SK-N-SH treated with all-trans-retinoic acid at 6 μM for 48 hours (cell line): ENCODE measurements at regions not wholly inside any gene's neighbourhood (a gene's known extent, or its start where the extent isn't known, plus 50 kb on each side); places are given as distances from the start of the nearest gene placed in this dataset.

ENCODE experiments used
- ATAC-seq: fragments of 200-7000 bp; cut with Tn5 transposase; 3 replicates; pipeline ENCODE4 v1.9.1; 2020; ENCODE audit warnings: mild to moderate bottlenecking, moderate library complexity
- ARNTL ChIP-seq: fragments of 450-650 bp; formaldehyde crosslinking; IDR thresholded peaks from 2 replicates; pipeline ENCODE4 v1.5.0; 2020; ENCODE audit warnings: low read depth, mild to moderate bottlenecking, moderate library complexity, borderline replicate concordance
- BACH2 ChIP-seq: fragments of 250-450 bp; sonication (Bioruptor Pico); IDR thresholded peaks from 2 replicates; pipeline ENCODE4 v1.9.0; 2021; ENCODE audit warnings: mild to moderate bottlenecking, borderline replicate concordance
- CREB5 ChIP-seq: fragments of 250-450 bp; sonication (Bioruptor Pico); IDR thresholded peaks from 2 replicates; pipeline ENCODE4 v1.5.1; 2020; ENCODE audit warnings: low read depth, mild to moderate bottlenecking, moderate library complexity
- CSDC2 ChIP-seq: fragments of 250-450 bp; sonication (Bioruptor Pico); IDR thresholded peaks from 2 replicates; pipeline ENCODE4 v1.5.0; 2020; ENCODE audit warnings: mild to moderate bottlenecking, moderate library complexity
- ESRRG ChIP-seq: fragments of 250-450 bp; sonication (Bioruptor Pico); IDR thresholded peaks from 2 replicates; pipeline ENCODE4 v1.6.1; 2021; ENCODE audit warnings: mild to moderate bottlenecking
- GLIS3 ChIP-seq: fragments of 250-450 bp; sonication (Bioruptor Pico); IDR thresholded peaks from 2 replicates; pipeline ENCODE4 v1.5.0; 2020; ENCODE audit warnings: mild to moderate bottlenecking, moderate library complexity
- ISL1 ChIP-seq: fragments of 250-450 bp; sonication (Bioruptor Pico); IDR thresholded peaks from 2 replicates; pipeline ENCODE4 v2.1.2; 2022; ENCODE audit warnings: mild to moderate bottlenecking, moderate library complexity
- OSR1 ChIP-seq: fragments of 250-450 bp; sonication (Bioruptor Pico); IDR thresholded peaks from 2 replicates; pipeline ENCODE4 v1.8.0; 2022; ENCODE audit warnings: moderate library complexity, mild to moderate bottlenecking, inconsistent platforms
- POU6F1 ChIP-seq: fragments of 250-450 bp; sonication (Bioruptor Pico); IDR thresholded peaks from 2 replicates; pipeline ENCODE4 v1.8.0; 2021; ENCODE audit warnings: low read depth, mild to moderate bottlenecking, moderate library complexity, borderline replicate concordance
- RARB ChIP-seq: fragments of 250-450 bp; sonication (Bioruptor Pico); IDR thresholded peaks from 2 replicates; pipeline ENCODE4 v1.8.0; 2021; ENCODE audit warnings: mild to moderate bottlenecking, moderate library complexity
- SNAI2 ChIP-seq: fragments of 250-450 bp; sonication (Bioruptor Pico); IDR thresholded peaks from 2 replicates; pipeline ENCODE4 v1.5.0; 2020; ENCODE audit warnings: mild to moderate bottlenecking, moderate library complexity
- TCF4 ChIP-seq: fragments of 250-450 bp; sonication (Bioruptor Pico); IDR thresholded peaks from 2 replicates; pipeline ENCODE4 v1.8.0; 2021; ENCODE audit warnings: mild to moderate bottlenecking, moderate library complexity, borderline replicate concordance
- TOX ChIP-seq: fragments of 250-450 bp; sonication (Bioruptor Pico); IDR thresholded peaks from 2 replicates; pipeline ENCODE4 v1.8.0; 2021; ENCODE audit warnings: mild to moderate bottlenecking, moderate library complexity, borderline replicate concordance
- ZFP3 ChIP-seq: fragments of 250-450 bp; sonication (Bioruptor Pico); IDR thresholded peaks from 2 replicates; pipeline ENCODE4 v1.5.0; 2020; ENCODE audit warnings: mild to moderate bottlenecking, moderate library complexity
- ZFP30 ChIP-seq: fragments of 450-650 bp; formaldehyde crosslinking; IDR thresholded peaks from 2 replicates; pipeline ENCODE4 v1.5.0; 2022; ENCODE audit warnings: mild to moderate bottlenecking, moderate library complexity
- ZNF565 ChIP-seq: fragments of 450-650 bp; formaldehyde crosslinking; conservative IDR thresholded peaks from 2 replicates; pipeline ENCODE4 v1.5.0; 2020; ENCODE audit warnings: low read depth, mild to moderate bottlenecking, moderate library complexity
- ZNF70 ChIP-seq: fragments of 450-650 bp; formaldehyde crosslinking; IDR thresholded peaks from 2 replicates; pipeline ENCODE4 v1.5.0; 2020; ENCODE audit warnings: mild to moderate bottlenecking, moderate library complexity
- ZNF8 ChIP-seq: fragments of 450-650 bp; formaldehyde crosslinking; IDR thresholded peaks from 2 replicates; pipeline ENCODE4 v1.5.0; 2020; ENCODE audit warnings: mild to moderate bottlenecking, moderate library complexity
- TF ChIP-seq, protein P1 (sequence below): fragments of 250-450 bp; sonication (Bioruptor Pico); IDR thresholded peaks from 2 replicates; pipeline ENCODE4 v1.5.1; 2021; ENCODE audit warnings: mild to moderate bottlenecking, moderate library complexity

- TF ChIP-seq GLIS3: no peak
- no peak for TF ChIP-seq ISL1 (CRISPR knock-in tag)
- TF ChIP-seq ARNTL (CRISPR knock-in tag): no peak
- ATAC-seq: peak; percentile 70
Measured at GRCh38 chr10:4074545-4075407, 289.8 kb upstream of the KLF6 start.

GRCh38 chr10:4073912-4074311 is 288.9 kb upstream of the KLF6 start:
- 0 out of 3 replicates have a peak, but pooled peaks have one; percentile 21 for ATAC-seq
- no peak for TF ChIP-seq ESRRG (CRISPR knock-in tag)
- TF ChIP-seq RARB (CRISPR knock-in tag): no peak
- TF ChIP-seq TCF4 (CRISPR knock-in tag): no peak
- no peak for TF ChIP-seq TOX (CRISPR knock-in tag)
- TF ChIP-seq, protein P1, sequence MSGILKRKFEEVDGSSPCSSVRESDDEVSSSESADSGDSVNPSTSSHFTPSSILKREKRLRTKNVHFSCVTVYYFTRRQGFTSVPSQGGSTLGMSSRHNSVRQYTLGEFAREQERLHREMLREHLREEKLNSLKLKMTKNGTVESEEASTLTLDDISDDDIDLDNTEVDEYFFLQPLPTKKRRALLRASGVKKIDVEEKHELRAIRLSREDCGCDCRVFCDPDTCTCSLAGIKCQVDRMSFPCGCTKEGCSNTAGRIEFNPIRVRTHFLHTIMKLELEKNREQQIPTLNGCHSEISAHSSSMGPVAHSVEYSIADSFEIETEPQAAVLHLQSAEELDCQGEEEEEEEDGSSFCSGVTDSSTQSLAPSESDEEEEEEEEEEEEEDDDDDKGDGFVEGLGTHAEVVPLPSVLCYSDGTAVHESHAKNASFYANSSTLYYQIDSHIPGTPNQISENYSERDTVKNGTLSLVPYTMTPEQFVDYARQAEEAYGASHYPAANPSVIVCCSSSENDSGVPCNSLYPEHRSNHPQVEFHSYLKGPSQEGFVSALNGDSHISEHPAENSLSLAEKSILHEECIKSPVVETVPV (CRISPR knock-in tag): no peak
- no peak for TF ChIP-seq GLIS3
- TF ChIP-seq CREB5 (CRISPR knock-in tag): no peak
- TF ChIP-seq ZFP30 (CRISPR knock-in tag): no peak
- TF ChIP-seq, all 23 proteins: peak for 0

DNA sequence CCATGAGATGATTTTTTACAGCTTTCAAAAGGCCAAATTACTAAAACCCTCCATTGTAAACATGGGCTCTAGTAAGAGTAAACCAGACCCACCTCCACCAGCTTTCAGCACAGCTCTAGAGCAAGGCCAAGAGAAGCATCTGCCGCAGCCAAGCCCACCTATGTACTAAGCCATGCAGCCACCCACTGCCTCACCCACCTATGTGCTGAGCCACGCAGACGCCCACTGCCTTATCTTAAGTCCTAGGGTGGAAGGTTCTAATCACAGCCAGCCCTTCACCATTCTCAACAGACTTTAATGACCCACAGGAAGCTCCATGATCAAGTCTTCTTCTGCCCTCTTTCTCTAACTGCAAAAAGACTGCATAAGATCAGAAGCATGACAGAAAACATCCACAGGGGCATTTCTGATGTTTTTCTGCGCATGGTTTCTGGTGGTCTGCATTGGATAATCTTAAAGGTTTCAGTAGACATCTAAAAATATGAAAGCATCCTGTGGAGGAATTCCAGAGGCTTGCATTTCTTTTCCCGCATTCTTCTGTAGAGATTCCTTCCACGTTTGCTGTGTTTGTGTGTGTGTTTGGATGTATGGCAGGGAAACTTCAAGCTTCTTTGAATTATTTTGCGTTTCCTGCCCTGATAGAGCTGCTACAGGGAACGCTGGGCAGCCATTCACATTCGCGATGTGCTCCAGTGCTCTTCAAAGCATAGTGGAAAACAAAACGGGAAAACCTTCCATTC is 286.1 kb upstream of the KLF6 start:
- no peak for TF ChIP-seq ARNTL (CRISPR knock-in tag)
- TF ChIP-seq OSR1 (CRISPR knock-in tag): no peak
- no peak for TF ChIP-seq POU6F1 (CRISPR knock-in tag)
- TF ChIP-seq, protein P1 (CRISPR knock-in tag): no peak
- TF ChIP-seq ZNF70 (CRISPR knock-in tag): no peak
- TF ChIP-seq ZNF8: no peak
- no peak for TF ChIP-seq CSDC2 (CRISPR knock-in tag)
- TF ChIP-seq, all 23 proteins: peak for 0
- no peak for ATAC-seq

DNA sequence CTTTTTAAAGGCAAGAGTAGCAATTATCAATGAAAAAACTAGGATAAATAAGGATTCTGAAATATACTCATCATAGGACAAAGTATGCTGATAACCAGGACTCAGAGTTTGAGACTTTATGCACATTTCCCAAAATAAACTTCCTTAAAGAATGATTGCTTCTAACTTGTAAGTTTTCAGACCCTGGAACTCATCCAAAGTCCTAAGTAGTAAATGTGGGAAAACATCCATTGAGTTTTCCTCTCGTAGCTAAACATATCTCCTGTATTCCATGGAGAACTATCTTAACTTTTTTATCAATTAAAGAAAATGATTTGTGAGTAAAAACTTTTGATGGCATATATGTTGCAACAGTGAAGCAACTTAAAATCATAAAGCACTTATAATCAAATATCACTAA is 285.2 kb upstream of the KLF6 start:
- no peak for TF ChIP-seq SNAI2
- TF ChIP-seq BACH2 (CRISPR knock-in tag): no peak
- no peak for TF ChIP-seq TCF4 (CRISPR knock-in tag)
- TF ChIP-seq ZNF70 (CRISPR knock-in tag): no peak
- TF ChIP-seq, all 23 proteins: peak for 0
- no peak for ATAC-seq

- ATAC-seq: peak; percentile 58
- TF ChIP-seq GLIS3: no peak
- no peak for TF ChIP-seq SNAI2
- TF ChIP-seq, all 23 proteins: peak for 0
Measured at GRCh38 chr10:4069491-4069890, 284.5 kb upstream of the KLF6 start.

GRCh38 chr10:4068629-4069028 is 283.6 kb upstream of the KLF6 start:
- peak; percentile 15; the same call in 1 of the 3 replicates for ATAC-seq
- no peak for TF ChIP-seq ZNF565 (CRISPR knock-in tag)
- TF ChIP-seq, protein P1 (CRISPR knock-in tag): no peak
- no peak for TF ChIP-seq POU6F1 (CRISPR knock-in tag)
- no peak for TF ChIP-seq TCF4 (CRISPR knock-in tag)
- no peak for TF ChIP-seq ZFP30 (CRISPR knock-in tag)
- TF ChIP-seq ARNTL (CRISPR knock-in tag): no peak
- TF ChIP-seq CSDC2 (CRISPR knock-in tag): no peak
- no peak for TF ChIP-seq ZFP3 (CRISPR knock-in tag)
